K562 (cell line): ENCODE measurements at regions not wholly inside any gene's neighbourhood (a gene's known extent, or its start where the extent isn't known, plus 50 kb on each side); places are given as distances from the start of the nearest gene placed in this dataset.
A peak's percentile ranks its signal among the peaks of the same experiment; 100 is the strongest.

Experiments used
- ATAC-seq: fragments of 200-7000 bp; cut with Tn5 transposase; 3 replicates; pipeline ENCODE4 v1.9.1; 2020; ENCODE audit warnings: moderate library complexity
- BruUV-seq: library from RNA; stranded (reverse); fragments of 400-500 nt; replicated peaks from 2 replicates; lab custom pipeline; 2021; lab: Mats Ljungman, UMichigan
- CTCF ChIA-PET: fragments of 300-600 bp; formaldehyde crosslinking; extraction: SDS; loops from one replicate; lab custom pipeline; 2021; ENCODE audit warnings: low intra/inter-chr PET ratio; lab: Yijun Ruan, JAX
- POLR2A ChIA-PET: fragments of 300-600, 350-650 bp; sonication (Branson Sonifier 250); formaldehyde crosslinking; extraction: SDS; loops from one replicate; lab custom pipeline; 2021; ENCODE audit warnings: antibody characterized with exemption, inconsistent platforms; lab: Yijun Ruan, JAX
- DNase-seq, 4 experiments: peaks; one replicate each; pipeline versions ENCODE4 v3.0.0 to v3.0.0-alpha.2; 2011 to 2018; ENCODE audit warnings: low spot score in 3 of 4, mixed read lengths in 3 of 4; ENCODE audit errors: extremely low read depth in 1 of 4
- FAIRE-seq: peaks from 2 replicates; lab custom pipeline; 2011; peaks lifted over from hg19 to GRCh38; lab: Jason Lieb, UNC
- H2AFZ ChIP-seq: 2 replicates; pipeline ENCODE4 v1.6.0; 2011; ENCODE audit warnings: low read depth, low read length, control low read depth, inconsistent platforms
- H3K27ac ChIP-seq: fragments of 200-600 bp; 3 replicates; pipeline ENCODE4 v1.8.0; 2011; ENCODE audit warnings: low read depth, mild to moderate bottlenecking, control low read depth, inconsistent platforms, low read length, moderate library complexity, mixed read lengths; ENCODE audit errors: extremely low read depth
- H3K27me3 ChIP-seq, 2 experiments: fragments of 300-600 bp in 1 of 2; 2 replicates in 1 of 2; 3 replicates in 1 of 2; pipeline versions ENCODE4 v1.6.0 to v1.8.0; 2011; ENCODE audit warnings: inconsistent platforms in 2 of 2, low read length in 2 of 2, mild to moderate bottlenecking in 1 of 2, mixed read lengths in 1 of 2, moderate library complexity in 1 of 2; ENCODE audit not compliant: control insufficient read depth in 2 of 2, insufficient read depth in 2 of 2
- H3K36me3 ChIP-seq: fragments of 300-600 bp; 3 replicates; pipeline ENCODE4 v1.8.0; 2011; ENCODE audit warnings: mild to moderate bottlenecking, low read length, inconsistent platforms; ENCODE audit not compliant: control insufficient read depth, insufficient read depth
- H3K4me1 ChIP-seq, 2 experiments: fragments of 200-600 bp in 1 of 2; replicated peaks in 1 of 2; 2 replicates in 1 of 2; 3 replicates in 1 of 2; pipeline versions ENCODE4 v1.5.1 to v1.8.0; 2011; ENCODE audit warnings: inconsistent platforms in 2 of 2, low read length in 2 of 2, mild to moderate bottlenecking in 1 of 2, mixed read lengths in 1 of 2, moderate library complexity in 1 of 2; ENCODE audit not compliant: control insufficient read depth in 2 of 2, insufficient read depth in 2 of 2
- H3K4me2 ChIP-seq: 2 replicates; pipeline ENCODE4 v1.6.1; 2011; ENCODE audit warnings: low read length, control low read depth, inconsistent platforms, mixed read lengths; ENCODE audit not compliant: insufficient read depth
- H3K4me3 ChIP-seq: fragments of 200-600 bp; sonication (generic), shearing (Covaris generic); 2 replicates; pipeline ENCODE4 v1.5.1; 2016; ENCODE audit warnings: control low read depth, inconsistent platforms
- H3K79me2 ChIP-seq: fragments of 200-600 bp; 3 replicates; pipeline ENCODE4 v1.8.0; 2011; ENCODE audit warnings: low read length, inconsistent platforms; ENCODE audit not compliant: control insufficient read depth, insufficient read depth
- H3K9ac ChIP-seq, 2 experiments: 2 replicates each; pipeline versions ENCODE4 v1.6.0 to v1.6.1; 2011; ENCODE audit warnings: low read depth in 2 of 2, low read length in 2 of 2, control low read depth in 1 of 2, inconsistent platforms in 1 of 2, mild to moderate bottlenecking in 1 of 2, mixed read lengths in 1 of 2; ENCODE audit not compliant: insufficient read depth in 1 of 2
- H3K9me1 ChIP-seq: one replicate; pipeline ENCODE4 v1.6.0; 2011; ENCODE audit warnings: inconsistent platforms, mild to moderate bottlenecking, low read length, moderate library complexity; ENCODE audit not compliant: control insufficient read depth, insufficient read depth
- H3K9me3 ChIP-seq: replicated peaks from 2 replicates; pipeline ENCODE4 v1.5.1; 2011; ENCODE audit warnings: low read depth, low read length, inconsistent platforms; ENCODE audit not compliant: control insufficient read depth, insufficient read depth
- H4K20me1 ChIP-seq: replicated peaks from 2 replicates; pipeline ENCODE4 v1.6.1; 2011; ENCODE audit warnings: low read length, inconsistent platforms, mixed read lengths; ENCODE audit not compliant: control insufficient read depth, insufficient read depth
- CEBPB ChIP-seq: fragments of 450-650 bp; IDR thresholded peaks from 2 replicates; pipeline ENCODE4 v1.6.1; 2016; ENCODE audit warnings: missing genetic modification characterization, missing compliant biosample characterization
- CEBPG ChIP-seq, 3 experiments: fragments of 200-800 bp in 1 of 3; sonication (Bioruptor generic) in 1 of 3; sonication (generic) in 1 of 3; formaldehyde crosslinking in 1 of 3; IDR thresholded peaks in 2 of 3; conservative IDR thresholded peaks in 1 of 3; 2 replicates each; pipeline versions ENCODE4 v1.6.1 to v1.8.0; 2016 to 2022; ENCODE audit warnings: missing compliant biosample characterization in 2 of 3, missing genetic modification characterization in 2 of 3, mild to moderate bottlenecking in 1 of 3, missing genetic modification reagents in 1 of 3
- HOXB6 ChIP-seq: fragments of 250-450 bp; sonication (Bioruptor Pico); IDR thresholded peaks from 2 replicates; pipeline ENCODE4 v1.5.1; 2022; ENCODE audit warnings: mild to moderate bottlenecking, borderline replicate concordance
- ID3 ChIP-seq, 2 experiments: fragments of 250-450 bp in 1 of 2; fragments of 450-650 bp in 1 of 2; sonication (Bioruptor Pico) in 1 of 2; IDR thresholded peaks; 2 replicates each; pipeline versions ENCODE4 v1.6.1 to v1.8.0; 2016 to 2021; ENCODE audit warnings: mild to moderate bottlenecking in 2 of 2, moderate library complexity in 2 of 2, missing compliant biosample characterization in 1 of 2, missing genetic modification characterization in 1 of 2
- POLR2A ChIP-seq: fragments of 450-650 bp; conservative IDR thresholded peaks from 2 replicates; pipeline ENCODE4 v1.6.1; 2016
- ZNF263 ChIP-seq: sonication (generic); formaldehyde crosslinking; IDR thresholded peaks from 2 replicates; pipeline ENCODE4 v1.8.0; 2022; ENCODE audit warnings: mild to moderate bottlenecking, missing genetic modification reagents, borderline replicate concordance
- WGBS: fragments of 100-300 bp; shearing (Covaris generic); methylation state at CpG from one replicate; pipeline ENCODE4 v1.1.6; 2016; ENCODE audit warnings: low coverage, mixed read lengths; ENCODE audit not compliant: insufficient coverage; ENCODE audit errors: missing lambda C conversion rate; 5-methylcytosine and 5-hydroxymethylcytosine counted together
- in situ Hi-C: fragments of 300-500 bp; cut with MboI; formaldehyde crosslinking; loops from 4 replicates; pipeline ENCODE4 v1.15.0; 2018; ENCODE audit warnings: inconsistent platforms, mixed read lengths
- intact Hi-C: fragments of 100-400 bp; cut with micrococcal nuclease; formaldehyde crosslinking; loops from 2 replicates; pipeline ENCODE4 v1.14.2; 2022

GRCh38 chr21:38177919-38178652, 78.7 kb upstream of the KCNJ15 start:
- no peak for DNase-seq
- peaks cover 0 to 10% of the 10 kb centered on the region in 2 experiments; a peak in 2 of 5 replicates for H3K4me1 ChIP-seq
- no peak overlapping the region for H3K4me3 ChIP-seq
- BruUV-seq, result no TSS peak
- no peak overlapping the region for H2AFZ ChIP-seq
- H3K79me2 ChIP-seq, result no peaks in the 10 kb centered on the region
- no peaks in the 10 kb centered on the region for H3K9me1 ChIP-seq
- ChIA-PET POLR2A (interaction anchor here (0.6 to 0.9 kb wide), 3 partner anchors 31 to 1912 kb away, joined by 3 read pairs; no protein-coding TSS in a partner anchor), CTCF (no interaction called here)
- no peaks in the 10 kb centered on the region for H3K9me3 ChIP-seq
- WGBS, result 56% methylated on average over 2 of the region's 5 CpGs
- H3K9ac ChIP-seq, result no peak overlapping the region
- no peak for TF ChIP-seq ID3 (CRISPR knock-in tag; IDR thresholded peaks at IDR 0.05)
- no peak for TF ChIP-seq ID3 (tag; IDR thresholded peaks at IDR 0.05)
- no peak for TF ChIP-seq HOXB6 (CRISPR knock-in tag)
- TF ChIP-seq CEBPG (CRISPR knock-in tag; IDR thresholded peaks at IDR 0.05), result no peak
- TF ChIP-seq CEBPG (tag; conservative IDR thresholded peaks at IDR 0.05 in 1 of 2, IDR thresholded peaks at IDR 0.05 in 1 of 2), result peak in 1 of 2 experiments; percentile 40; a peak in 1 of 4 replicates
- TF ChIP-seq POLR2A, result no peak
- peak; percentile 81 for TF ChIP-seq ZNF263 (CRISPR knock-in tag)
- TF ChIP-seq CEBPB (tag), result peak; percentile 75
- H3K4me2 ChIP-seq, result no peak overlapping the region
- ATAC-seq, result no peak
- in situ Hi-C loops (no loop called here), intact Hi-C loops (no loop called here)
- no peaks in the 10 kb centered on the region for H3K27me3 ChIP-seq
- no peaks in the 10 kb centered on the region for H4K20me1 ChIP-seq
- H3K36me3 ChIP-seq, result no peaks in the 10 kb centered on the region; the same call in 2 of the 3 replicates
- no peak for FAIRE-seq
- no peak overlapping the region for H3K27ac ChIP-seq
